HG03565 (cell line): ENCODE measurements at regions not wholly inside any gene's neighbourhood (a gene's known extent, or its start where the extent isn't known, plus 50 kb on each side); places are given as distances from the start of the nearest gene placed in this dataset.

ENCODE experiments used
- ATAC-seq: cut with Tn5 transposase; IDR thresholded peaks from one replicate; pipeline ENCODE4 v1.9.1; 2021; ENCODE audit warnings: mild to moderate bottlenecking, moderate library complexity; ENCODE audit not compliant: unreplicated experiment

DNA sequence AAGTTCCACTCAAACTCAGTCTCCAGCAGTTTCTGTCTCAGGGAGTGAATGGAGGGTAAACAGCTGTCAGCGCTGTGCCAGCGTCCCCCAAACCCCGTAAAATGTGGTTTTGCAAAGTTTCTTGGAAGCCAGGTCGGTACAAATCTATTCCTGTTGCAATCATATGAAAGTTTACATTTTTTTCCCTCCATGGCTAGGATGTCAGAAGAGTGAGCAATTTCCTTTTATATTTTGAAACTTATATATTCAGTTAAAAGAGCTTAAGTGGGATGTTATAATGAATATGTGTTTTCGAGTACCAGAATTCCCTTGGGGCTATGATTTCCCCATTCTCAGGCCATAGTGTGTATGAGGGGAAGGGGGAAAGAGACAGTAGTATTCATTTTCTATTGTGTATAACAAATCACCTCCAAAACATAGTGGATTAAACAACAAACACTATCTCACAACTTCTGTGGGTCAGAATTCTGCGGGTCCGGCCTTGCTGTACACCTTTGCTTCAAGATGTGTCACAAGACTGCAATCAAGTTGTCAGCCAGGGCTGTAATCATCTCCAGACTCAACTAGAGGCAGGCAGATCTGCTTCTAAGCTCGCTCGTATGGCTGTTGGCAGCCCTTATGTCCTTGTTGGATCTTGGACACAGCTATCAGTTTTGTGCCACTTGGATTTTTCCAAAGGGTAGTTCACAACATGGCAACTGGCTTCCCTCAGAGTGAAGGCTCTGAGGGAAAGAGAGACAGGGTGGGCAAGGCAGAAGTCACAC, 107.4 kb downstream of the SNX18 start:
- ATAC-seq, result no peak

DNA sequence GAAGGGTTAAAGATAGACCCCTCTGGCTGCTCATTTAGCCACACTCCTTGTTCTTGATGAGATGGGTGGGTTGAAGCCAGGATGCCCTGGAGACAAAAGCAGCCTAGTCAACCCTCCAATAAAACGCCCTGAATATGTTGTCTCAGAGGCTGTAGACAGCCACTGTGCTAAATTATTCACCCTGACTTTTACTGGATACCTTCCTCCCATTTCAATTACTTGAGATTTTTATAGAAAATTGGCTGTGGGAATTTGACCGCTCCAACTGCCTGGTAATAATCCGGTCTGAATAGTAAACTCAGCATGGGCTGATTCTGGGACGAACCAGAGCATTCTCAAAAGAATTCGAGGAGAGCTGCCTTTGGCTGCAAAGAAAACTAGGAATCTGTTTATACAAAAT, 104.2 kb downstream of the SNX18 start:
- ATAC-seq, result no peak

DNA sequence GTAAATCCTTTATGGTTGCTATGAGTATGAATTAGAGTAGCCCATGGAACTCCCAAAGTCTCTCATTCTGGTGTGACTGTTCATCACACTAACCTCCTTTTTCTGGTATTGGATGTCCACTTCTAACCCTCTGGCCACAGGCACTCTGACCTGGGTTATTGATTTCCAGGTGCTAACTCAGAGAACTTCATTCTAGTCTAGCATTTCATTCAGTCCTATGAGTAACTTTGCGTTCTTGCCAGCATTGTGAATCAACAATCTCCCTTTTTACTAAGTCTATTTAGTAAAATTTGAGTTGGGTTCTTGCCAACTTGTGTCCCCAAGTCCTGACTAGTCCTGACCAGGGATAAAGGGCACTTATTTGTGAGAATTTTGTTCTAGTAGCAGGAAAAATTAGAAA, 103.5 kb downstream of the SNX18 start:
- ATAC-seq, result no peak

DNA sequence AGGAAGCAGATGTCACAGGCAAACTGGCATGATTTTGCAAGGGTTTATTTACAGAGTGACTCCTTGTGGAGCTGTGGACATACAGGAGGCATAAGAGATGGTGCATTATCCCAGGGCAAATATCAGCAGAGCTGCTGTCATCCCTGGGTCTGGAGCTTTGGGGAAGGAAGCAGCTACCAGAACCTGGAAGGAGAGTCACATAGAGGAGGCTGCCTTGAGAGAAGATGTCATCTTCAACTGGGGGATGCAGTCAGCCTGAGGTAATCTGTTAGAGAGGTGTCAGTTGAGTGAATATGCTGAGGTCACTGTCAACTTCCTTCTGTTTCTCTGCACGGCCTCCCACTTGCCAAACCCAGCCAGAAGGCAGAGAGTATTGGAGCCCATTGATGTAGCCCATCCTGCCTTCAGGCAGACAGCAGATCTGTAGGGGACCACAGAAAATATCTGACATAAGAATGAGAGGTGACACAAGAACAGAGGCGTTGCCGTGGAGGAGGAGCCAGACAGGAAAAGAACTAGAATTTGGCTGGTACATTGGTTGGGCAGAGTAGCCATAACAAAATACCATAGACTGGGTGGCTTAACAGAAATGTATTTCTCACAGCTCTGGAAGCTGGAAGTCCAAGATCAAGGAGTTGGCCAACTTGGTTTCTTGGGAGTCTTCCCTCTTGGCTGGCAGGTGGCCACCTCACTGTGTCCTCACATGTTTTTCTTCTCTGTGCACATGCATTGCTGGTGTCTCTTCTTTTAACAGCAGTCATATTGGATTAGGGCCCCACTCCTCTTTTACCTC, 102.8 kb downstream of the SNX18 start:
- ATAC-seq, result no peak

DNA sequence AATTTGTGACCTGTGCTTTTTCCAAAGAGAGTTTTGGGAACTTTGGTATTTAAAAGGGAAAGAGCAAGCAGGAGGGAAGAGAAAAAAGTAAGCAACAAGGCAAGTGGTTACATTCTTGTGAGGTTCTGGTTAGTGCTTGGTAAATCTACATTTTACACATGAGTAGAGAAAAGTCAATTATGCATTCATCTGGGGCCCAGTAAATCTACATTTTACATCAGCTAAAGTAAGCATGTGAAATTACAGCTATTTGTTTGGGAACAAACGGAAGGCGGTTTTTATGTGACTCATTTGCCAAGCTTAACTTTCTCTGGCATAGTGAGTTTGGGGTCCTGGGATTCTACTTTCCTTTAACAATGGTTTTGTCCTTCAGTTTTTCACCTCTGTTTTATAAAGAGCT, 102.2 kb downstream of the SNX18 start:
- no peak for ATAC-seq

DNA sequence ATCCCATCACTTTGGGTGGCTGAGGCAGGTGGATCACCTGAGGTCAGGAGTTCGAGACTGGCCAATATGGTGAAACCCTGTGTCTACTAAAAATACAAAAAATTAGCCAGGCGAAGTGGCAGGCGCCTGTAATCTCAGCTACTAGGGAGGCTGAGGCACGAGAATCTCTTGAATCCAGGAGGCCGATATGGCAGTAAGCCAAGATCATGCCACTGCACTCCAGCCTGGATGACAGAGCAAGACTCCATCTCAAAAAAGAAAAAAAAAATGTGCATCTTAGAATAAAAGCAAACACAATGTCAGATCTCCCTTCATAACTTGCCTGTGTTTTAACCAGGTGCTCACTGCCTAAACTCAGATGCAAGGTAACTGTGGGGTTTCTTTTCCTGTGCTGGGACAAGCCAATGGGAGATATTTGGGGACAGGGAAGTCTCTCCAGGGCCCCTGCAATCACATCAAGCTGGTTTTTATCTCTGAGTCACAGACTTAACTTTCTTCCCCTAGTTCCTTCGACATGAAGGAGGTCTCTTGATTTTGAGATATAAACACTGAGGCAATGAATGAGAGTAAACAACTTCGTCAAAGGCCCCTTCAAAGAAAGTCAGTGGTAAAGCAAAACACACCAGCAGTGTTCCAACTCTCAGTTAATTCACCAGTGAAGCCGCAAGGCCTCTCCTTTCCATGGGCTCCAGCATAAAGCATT, 99.1 kb downstream of the SNX18 start:
- ATAC-seq, result no peak

DNA sequence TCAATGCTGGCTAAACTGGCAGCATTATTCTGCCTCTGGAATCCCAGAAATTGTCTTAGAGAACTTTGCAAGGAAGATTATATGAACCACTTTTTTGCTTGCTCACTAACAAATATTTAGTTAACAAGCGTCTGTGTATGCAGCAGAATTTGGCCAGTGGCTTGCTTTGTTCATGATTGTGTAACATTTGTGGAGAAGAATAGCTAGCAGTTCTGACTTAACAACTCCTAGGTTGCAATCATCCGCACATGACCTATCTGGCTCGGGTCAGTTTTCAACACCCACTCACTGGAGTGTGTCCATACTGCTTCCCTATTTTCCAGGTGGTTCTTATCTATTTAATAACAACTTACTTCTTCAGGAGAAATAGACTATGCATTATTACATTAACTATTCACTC, 98.5 kb downstream of the SNX18 start:
- no peak for ATAC-seq

DNA sequence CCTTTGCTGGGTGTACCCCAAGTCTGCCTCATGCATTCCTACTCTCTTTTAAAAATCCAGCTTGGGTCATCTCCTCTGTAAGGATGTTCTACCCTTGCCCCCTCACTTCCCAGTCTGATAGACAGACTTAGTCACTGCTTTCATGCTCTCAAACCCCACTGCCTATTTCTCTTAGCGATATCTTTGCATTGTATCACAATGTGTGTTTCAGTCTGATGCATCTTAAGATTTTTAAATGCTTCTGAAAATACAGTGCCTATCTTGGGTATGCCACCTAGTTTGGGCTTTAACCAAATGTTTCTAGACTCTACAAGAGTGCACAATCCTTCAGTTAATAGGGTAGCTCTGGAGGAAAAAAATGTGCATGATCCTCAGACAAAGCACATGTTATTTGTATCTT, 97.8 kb downstream of the SNX18 start:
- ATAC-seq, result no peak

DNA sequence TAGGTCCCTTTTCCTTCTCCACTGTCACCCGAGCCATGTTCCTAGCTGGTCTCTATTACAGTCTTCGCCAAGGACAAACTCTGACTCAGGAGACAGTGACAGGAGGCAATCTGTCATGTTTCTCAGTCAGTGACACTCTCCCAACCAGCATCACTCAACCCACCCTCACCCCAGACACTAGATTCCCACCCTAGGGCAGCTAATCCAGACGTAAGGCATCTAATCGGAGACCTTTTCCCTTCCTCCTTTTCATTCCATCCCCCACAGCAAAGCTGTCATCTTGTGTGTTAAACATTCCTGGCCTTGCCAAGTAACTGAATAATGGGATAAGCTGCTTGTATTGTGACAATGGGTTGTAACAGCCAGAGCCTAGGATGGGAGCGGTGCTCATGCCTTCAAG, 95.2 kb downstream of the SNX18 start:
- no peak for ATAC-seq

DNA sequence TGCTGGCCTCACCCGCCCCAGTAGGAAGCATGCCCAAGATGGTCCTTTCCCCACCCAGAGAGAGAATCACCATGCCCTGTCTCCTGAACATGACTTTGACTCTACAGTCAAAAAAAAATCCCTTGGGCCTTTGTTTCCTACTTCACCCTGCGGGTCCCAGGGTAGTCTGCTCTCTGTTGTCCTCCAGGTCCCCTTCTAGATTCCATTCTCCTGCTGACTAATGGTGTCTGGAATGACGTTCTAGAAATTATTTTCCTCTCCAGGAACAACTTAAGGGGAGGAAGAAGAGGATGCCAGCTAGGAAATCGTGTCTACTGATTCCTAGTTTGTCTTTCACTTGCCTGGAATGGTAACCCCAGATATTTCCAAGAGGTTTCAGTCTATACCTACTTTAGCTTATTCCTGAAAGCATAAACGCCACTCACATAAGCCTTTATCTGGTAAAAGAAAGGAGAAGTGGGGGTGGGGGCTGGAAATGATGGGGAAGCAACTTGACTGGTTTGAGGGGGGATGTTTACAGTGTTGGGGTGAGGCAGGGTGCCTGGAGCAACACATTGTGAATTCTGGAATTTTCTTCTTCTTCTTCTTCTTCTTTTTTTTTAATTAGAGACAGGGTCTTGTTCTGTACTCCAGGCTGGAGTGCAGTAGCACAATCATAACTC, 93.9 kb downstream of the SNX18 start:
- ATAC-seq, result no peak

DNA sequence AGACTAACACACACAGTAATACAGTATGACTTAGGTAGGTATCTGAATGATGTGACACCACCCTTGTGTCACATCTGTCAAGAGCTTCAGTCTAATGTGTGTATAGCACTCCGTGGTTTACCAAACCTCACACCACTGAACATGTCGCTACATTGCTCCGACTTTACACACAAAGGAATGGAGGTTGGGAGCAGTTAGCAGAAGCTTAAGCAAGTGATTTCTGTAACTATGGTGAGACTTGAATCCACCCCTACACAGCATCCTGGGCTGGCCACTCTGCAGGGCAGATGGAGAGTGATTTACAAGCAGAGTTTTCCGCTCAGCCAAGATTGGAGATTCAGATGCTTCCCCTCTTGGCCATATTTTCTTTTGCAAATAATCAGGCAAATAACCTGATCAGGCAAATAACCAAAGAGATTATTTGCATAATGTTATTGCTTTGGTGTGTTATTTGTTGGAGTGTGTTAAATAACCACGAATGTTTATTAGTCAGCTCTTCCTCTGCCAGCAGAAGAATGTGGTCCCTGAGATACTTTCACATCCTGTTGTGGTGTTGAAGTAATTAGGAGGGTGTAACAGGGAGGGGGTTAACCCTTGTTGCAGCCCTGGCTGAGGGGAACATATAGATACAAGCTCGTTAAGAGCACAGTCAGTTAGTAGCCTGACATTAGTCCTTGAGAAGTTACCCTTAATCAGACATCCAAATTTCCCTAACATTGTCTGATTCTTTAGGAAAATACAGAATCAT, 92.8 kb downstream of the SNX18 start:
- ATAC-seq, result peak; percentile 99

DNA sequence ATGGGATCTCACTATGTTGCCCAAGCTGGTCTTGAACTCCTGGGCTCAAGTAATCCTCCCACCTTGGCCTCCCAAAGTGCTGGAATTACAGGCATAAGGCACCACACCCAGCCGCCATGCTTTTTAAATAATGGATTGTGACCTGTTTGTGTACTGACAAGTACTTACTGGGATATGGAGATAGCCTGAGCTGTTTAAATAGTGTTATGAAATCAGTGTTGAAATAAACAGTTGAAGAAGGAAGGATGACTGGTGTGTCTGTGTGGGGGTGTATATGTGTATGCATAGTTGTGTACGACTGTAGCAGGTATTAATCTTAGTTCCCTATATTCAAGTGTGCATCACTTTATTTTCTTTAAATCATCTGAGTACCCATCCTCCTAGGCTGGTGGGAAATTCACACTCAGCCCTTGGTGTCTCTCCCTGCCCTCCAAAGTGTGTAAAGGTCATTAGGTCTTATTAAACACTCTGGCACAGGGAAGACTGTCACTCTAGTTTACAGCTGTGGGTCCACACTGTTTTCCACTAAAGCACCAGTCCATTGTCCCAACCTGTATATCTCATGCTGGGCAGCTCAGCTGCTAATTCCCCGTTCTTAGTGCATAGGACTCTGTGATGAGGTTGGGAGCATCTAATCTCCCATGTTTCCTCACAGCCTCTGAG, 91.0 kb downstream of the SNX18 start:
- ATAC-seq, result no peak

DNA sequence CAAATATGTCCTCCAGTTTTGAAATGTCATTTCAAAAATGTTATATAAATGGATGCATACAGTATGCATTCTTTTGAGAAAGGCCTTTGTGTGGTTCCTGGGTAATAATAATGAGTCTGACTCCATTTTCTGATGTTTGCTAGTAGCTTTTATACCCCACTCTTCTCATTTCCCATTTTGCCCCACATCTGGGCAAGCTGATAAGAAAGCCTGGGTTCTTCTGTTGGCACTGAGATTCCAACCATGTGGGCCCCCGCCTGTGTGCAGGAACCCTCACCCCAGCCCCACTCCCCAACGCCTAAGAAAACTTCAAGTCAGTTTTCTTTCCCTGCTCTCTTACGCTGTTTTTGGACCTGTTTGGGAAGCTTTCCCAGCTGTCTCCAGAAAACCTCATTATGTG, 89.4 kb downstream of the SNX18 start:
- no peak for ATAC-seq

DNA sequence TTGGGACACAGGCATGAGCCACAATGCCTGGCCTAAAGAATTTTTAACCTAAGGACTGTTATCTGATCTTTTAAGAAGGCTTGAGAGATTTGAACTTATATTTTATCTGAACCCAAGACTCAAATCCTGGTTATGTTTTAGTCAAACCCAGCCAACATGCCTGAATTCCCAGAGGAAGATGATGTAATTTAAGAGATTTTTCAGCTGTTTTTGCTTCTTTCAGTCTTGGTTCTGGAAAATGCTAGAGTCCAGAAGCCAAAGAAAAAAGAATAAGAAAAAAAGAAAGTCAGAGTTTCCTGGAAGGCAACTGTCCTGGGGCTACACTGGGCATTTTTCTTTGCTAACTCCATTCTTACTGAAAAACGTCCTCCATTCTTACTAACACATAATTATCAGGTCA, 85.8 kb downstream of the SNX18 start:
- ATAC-seq, result no peak

DNA sequence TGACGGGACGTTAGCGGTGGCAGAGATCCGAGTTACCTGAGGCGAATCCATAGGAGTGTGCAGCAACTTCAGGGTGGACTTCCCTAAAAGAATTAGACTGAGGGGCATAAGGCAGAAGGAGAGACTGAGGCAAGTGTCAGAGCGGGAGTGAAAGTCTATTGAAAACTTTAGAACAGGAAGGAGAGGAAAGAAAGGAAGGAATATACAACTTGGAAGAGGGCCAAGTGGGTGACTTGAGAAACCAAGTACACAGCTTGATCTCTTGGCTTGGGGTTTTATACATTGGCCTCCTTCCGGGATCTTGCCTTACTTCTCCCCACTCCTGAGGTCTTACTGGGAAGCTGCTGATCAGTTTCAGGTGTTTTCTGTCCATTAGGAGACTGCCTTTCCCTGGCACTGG, 84.9 kb downstream of the SNX18 start:
- no peak for ATAC-seq

DNA sequence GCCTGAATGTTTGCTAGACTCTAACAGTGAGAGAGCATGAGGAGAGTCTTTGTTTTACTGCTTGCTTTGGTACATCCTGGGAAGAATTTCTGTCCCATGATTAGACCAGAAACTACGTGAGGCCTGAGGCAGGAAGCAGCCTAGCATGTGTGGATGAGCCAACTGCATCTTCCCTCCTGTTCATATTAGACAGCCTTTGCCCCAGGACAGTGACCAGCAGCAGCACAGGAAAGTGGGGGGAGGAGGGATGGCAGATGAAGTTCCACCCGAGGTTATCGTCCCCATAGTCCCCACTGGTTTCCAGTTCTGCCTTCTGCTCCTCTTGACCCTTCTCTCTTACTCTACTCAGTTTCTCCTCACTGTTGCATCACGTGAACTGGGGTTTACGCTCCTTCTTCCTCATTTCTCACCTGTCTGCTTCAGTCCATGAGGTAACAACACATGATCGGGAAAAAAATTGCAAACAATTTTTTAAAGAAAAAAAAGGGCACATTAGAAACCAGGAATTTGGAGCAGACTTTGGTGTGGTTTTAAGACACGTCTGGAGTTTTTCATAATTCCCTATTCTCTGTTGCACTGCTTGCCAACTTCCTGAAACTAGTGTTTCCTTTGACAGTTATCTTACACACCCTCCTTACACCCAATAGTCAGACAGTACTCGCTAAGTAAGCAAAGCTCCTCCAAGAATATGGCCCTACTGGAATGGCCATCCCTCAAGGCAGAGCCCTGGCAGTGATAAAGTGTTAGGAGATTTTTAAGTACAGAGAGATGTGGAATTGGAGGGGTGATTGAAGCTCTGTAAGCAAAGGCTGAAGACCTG, 84.1 kb downstream of the SNX18 start:
- no peak for ATAC-seq
